ENCODE measurements at regions not wholly inside any gene's neighbourhood (a gene's known extent, or its start where the extent isn't known, plus 50 kb on each side); places are given as distances from the start of the nearest gene placed in this dataset.

GRCh38 chr17:68179236-68179925 is 68.5 kb upstream of the AMZ2 start:
- no peak for DNase-seq (ENCODE audit: low read depth)
- TF ChIP-seq CTCF (IDR thresholded peaks at IDR 0.05; ENCODE audit: insufficient read depth, low read length) = no peak
- H3K4me3 ChIP-seq (ENCODE audit: low read depth, low read length) = no peak overlapping the region

GRCh38 chr17:68179926-68180285 is 67.9 kb upstream of the AMZ2 start:
- TF ChIP-seq CTCF (IDR thresholded peaks at IDR 0.05; ENCODE audit: insufficient read depth, low read length) = no peak
- no peak for DNase-seq (ENCODE audit: low read depth)
- H3K4me3 ChIP-seq (ENCODE audit: low read depth, low read length) = no peak overlapping the region

GRCh38 chr17:68182011-68182306 is 65.9 kb upstream of the AMZ2 start:
- TF ChIP-seq CTCF (IDR thresholded peaks at IDR 0.05; ENCODE audit: insufficient read depth, low read length) = no peak
- DNase-seq (ENCODE audit: low read depth) = no peak
- H3K4me3 ChIP-seq (ENCODE audit: low read depth, low read length) = no peak overlapping the region

DNA sequence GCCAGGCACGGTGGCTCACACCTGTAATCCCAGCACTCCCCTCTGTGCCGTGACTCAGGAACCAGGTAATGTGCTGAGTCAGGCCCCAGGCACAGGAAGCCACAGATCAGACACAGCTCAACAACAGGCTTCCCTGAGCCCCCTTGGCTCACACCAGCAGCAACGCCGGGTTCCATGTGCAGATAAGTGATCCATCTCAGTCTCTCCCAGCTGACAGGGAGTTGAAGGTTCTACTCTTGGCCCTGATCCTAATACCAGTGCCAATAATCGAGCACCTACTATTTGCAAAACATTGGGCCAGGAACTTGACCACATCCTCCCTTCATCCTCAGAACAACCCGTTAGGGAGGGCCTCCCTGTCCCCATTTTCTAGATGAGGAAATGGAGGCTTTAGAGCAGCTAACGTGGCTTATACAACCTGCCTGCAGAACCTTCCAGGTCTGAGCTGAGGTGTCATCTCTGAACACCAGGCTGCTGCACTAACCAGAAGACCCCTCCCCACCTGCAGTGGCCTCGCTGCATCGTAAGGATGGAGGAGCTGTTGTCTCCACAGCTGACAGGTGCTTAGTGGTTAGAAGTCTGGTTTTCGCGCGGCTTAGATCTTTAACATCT is 64.8 kb upstream of the AMZ2 start:
- DNase-seq (ENCODE audit: low read depth) = no peak
- TF ChIP-seq CTCF (IDR thresholded peaks at IDR 0.05; ENCODE audit: insufficient read depth, low read length) = no peak
- H3K4me3 ChIP-seq (ENCODE audit: low read depth, low read length) = no peak overlapping the region

DNA sequence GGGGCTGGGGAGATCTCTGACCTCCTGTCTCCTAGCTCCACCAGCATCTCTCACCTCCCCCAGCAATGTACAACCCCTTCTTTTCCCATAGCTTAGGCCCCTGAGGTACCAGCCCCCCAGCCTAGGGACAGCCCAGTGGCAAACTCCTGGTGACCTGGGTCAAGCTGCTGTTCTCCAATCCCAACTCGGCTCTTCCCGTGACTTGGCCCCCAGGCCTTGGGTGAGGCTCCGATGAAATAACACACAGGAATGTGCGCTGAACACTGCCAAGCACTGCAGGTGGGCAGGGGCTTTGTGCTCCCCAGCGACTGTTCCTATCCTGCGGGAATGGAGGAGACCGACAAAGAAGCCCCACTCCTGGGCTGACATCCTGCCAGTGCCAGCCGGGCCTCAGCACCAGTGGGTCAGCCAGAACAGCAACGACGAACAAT is 63.7 kb upstream of the AMZ2 start:
- no peak overlapping the region for H3K4me3 ChIP-seq (ENCODE audit: low read depth, low read length)
- no peak for DNase-seq (ENCODE audit: low read depth)
- no peak for TF ChIP-seq CTCF (IDR thresholded peaks at IDR 0.05; ENCODE audit: insufficient read depth, low read length)

DNA sequence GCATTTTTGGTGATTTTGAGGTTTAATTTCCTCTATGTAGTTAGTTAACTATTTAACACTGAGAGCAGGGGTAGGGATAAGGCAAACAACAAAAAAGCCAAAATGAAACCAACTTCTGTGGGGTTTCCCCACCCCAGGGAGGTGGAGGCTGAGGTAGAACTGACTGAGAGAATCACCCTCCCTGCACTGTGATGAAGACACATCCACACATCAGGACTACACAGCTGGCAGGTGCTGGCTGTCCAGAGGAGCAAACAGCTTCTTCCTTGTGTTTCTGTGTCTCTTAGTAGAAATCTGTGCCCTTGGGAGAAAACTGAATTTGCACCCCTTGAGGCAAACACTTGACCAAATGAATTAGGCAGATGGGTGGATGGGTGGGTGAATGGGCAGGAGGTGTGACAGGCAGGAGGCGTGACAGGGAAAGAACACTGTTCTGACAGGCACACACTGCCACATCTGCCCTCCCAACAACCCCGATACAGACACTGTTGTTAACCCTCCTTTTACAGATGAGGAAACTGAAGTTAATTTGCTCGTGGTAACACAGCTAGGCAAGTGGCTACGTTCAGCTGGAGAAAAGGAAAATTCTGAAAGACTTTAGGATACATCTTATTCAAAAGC is 62.9 kb upstream of the AMZ2 start:
- H3K4me3 ChIP-seq (ENCODE audit: low read depth, low read length) = no peak overlapping the region
- no peak for DNase-seq (ENCODE audit: low read depth)
- TF ChIP-seq CTCF (IDR thresholded peaks at IDR 0.05; ENCODE audit: insufficient read depth, low read length) = no peak

Measured in fibroblast of the aortic adventitia (primary cell).